IPS-18a (cell line): ENCODE measurements at regions not wholly inside any gene's neighbourhood (a gene's known extent, or its start where the extent isn't known, plus 50 kb on each side); places are given as distances from the start of the nearest gene placed in this dataset.
"Not testable (repeated sequence)": the region's sequence is repeated elsewhere in the genome, so short reads cannot be mapped to it uniquely, and the experiment has no call there.

Experiments
- H3K27ac ChIP-seq: one replicate; pipeline ENCODE4 v1.5.1; 2013; ENCODE audit warnings: low read length
- H3K27me3 ChIP-seq: one replicate; pipeline ENCODE4 v1.6.1; 2013; ENCODE audit warnings: mild to moderate bottlenecking, low read length; ENCODE audit not compliant: control insufficient read depth, insufficient read depth
- H3K36me3 ChIP-seq: one replicate; pipeline ENCODE4 v1.6.1; 2013; ENCODE audit warnings: low read depth, low read length; ENCODE audit not compliant: control insufficient read depth
- H3K4me1 ChIP-seq: one replicate; pipeline ENCODE4 v1.6.1; 2013; ENCODE audit warnings: low read depth, low read length; ENCODE audit not compliant: control insufficient read depth
- H3K4me3 ChIP-seq: one replicate; pipeline ENCODE4 v1.5.1; 2013; ENCODE audit warnings: low read length
- H3K9ac ChIP-seq: one replicate; pipeline ENCODE4 v1.6.1; 2013; ENCODE audit warnings: mild to moderate bottlenecking, low read length, moderate library complexity
- H3K9me3 ChIP-seq: one replicate; pipeline ENCODE4 v1.6.1; 2013; ENCODE audit warnings: low read depth, low read length; ENCODE audit not compliant: control insufficient read depth

- not testable (repeated sequence) for H3K27me3 ChIP-seq, H3K36me3 ChIP-seq, H3K9ac ChIP-seq, H3K4me1 ChIP-seq, H3K27ac ChIP-seq, H3K4me3 ChIP-seq
- peaks cover 14% of the 10 kb centered on the region for H3K9me3 ChIP-seq
Measured at GRCh38 chr13:18869365-18869764, 312.3 kb downstream of the TUBA3C start.

- not testable (repeated sequence) for H3K27ac ChIP-seq, H3K9ac ChIP-seq, H3K4me3 ChIP-seq, H3K4me1 ChIP-seq, H3K36me3 ChIP-seq, H3K27me3 ChIP-seq, H3K9me3 ChIP-seq
Measured at GRCh38 chr13:18837986-18838629, 343.5 kb downstream of the TUBA3C start.

- not testable (repeated sequence) for H3K27me3 ChIP-seq, H3K9ac ChIP-seq, H3K4me1 ChIP-seq, H3K27ac ChIP-seq, H3K4me3 ChIP-seq, H3K9me3 ChIP-seq, H3K36me3 ChIP-seq
Measured at GRCh38 chr13:18837179-18837745, 344.4 kb downstream of the TUBA3C start.

- H3K27ac ChIP-seq, H3K9me3 ChIP-seq, H3K36me3 ChIP-seq, H3K27me3 ChIP-seq, H3K9ac ChIP-seq, H3K4me3 ChIP-seq, H3K4me1 ChIP-seq: not testable (repeated sequence)
Measured at GRCh38 chr13:18836371-18837178, 345.0 kb downstream of the TUBA3C start.

DNA sequence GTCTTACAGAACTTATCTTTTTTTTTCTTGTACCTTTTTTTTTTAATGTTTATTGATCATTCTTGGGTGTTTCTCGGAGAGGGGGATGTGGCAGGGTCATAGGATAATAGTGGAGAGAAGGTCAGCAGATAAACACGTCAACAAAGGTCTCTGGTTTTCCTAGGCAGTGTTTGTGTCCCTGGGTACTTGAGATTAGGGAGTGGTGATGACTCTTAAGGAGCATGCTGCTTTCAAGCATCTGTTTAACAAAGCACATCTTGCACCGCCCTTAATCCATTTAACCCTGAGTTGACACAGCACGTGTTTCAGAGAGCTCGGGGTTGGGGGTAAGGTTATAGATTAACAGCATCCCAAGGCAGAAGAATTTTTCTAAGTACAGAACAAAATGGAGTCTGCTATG lies 345.9 kb downstream of the TUBA3C start:
- H3K9me3 ChIP-seq, H3K9ac ChIP-seq, H3K36me3 ChIP-seq, H3K27ac ChIP-seq, H3K4me3 ChIP-seq, H3K27me3 ChIP-seq, H3K4me1 ChIP-seq: not testable (repeated sequence)

DNA sequence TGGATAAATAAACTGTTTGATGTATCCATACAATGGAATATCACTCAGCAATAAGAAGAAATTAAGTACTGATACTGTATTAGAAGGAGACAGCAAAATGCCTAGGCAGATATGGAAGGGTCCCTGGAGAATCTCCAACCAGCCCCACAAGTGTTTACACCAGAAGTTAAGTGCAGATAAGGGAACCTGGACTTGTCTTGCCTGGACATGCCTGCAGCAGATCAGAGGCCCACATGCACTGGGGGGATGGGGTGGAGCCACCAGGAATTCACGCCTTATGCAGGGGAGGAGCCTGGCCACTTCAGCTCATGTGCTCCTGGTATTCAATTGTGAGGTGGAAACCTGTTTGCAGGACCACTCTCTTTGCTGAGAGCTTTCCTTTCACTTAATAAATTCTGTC lies 356.9 kb downstream of the TUBA3C start:
- H3K4me1 ChIP-seq, H3K27me3 ChIP-seq, H3K9ac ChIP-seq, H3K4me3 ChIP-seq, H3K36me3 ChIP-seq, H3K27ac ChIP-seq: not testable (repeated sequence)
- peaks cover 21% of the 10 kb centered on the region for H3K9me3 ChIP-seq

- not testable (repeated sequence) for H3K4me3 ChIP-seq, H3K9ac ChIP-seq, H3K4me1 ChIP-seq, H3K27ac ChIP-seq, H3K36me3 ChIP-seq, H3K27me3 ChIP-seq
- H3K9me3 ChIP-seq: peaks cover 20% of the 10 kb centered on the region
Measured at GRCh38 chr13:18822655-18823639, 358.7 kb downstream of the TUBA3C start.

DNA sequence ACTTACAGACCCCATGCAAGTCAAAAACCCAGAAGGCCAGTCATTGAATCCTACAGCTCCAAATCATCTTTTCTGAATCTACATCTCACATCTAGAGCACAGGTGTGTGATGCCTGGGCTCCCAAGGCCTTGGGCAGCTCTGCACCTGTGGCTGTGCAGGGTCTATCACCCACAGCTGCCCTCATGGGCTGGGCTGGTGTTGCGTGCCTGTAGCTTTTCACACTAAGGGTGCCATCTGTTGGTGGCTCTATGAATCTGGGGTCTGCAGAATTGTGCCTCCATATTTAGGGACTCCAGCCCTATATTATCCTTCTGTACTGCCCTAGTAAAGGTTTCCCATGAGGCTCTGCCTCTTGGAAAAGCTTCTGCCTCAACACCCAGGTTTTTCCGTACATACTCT lies 407.6 kb downstream of the TUBA3C start:
- H3K4me1 ChIP-seq, H3K27ac ChIP-seq, H3K27me3 ChIP-seq, H3K9ac ChIP-seq, H3K4me3 ChIP-seq, H3K36me3 ChIP-seq: not testable (repeated sequence)
- H3K9me3 ChIP-seq: peaks cover 18% of the 10 kb centered on the region

DNA sequence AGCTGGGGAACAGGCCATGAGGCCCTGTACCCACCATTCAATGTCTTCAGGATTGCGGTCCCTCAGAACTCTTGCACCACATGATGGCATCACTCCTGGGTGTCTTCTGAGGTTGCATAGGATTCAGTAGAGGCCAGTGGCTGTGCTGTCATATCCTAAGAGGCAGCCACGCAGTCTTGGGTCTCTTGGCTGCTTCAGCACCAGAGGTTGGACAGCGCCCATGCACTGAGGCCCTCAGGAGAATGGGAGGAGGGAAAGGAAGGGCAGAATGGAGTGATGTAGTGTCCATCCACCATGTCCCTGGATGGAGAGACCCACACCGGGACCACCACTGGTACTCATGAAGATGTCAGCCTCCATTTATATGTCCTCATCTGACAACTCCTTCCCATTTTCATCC lies 439.9 kb downstream of the TUBA3C start:
- H3K4me3 ChIP-seq, H3K4me1 ChIP-seq, H3K9ac ChIP-seq, H3K27ac ChIP-seq, H3K36me3 ChIP-seq, H3K27me3 ChIP-seq: not testable (repeated sequence)
- peaks cover 32% of the 10 kb centered on the region for H3K9me3 ChIP-seq

DNA sequence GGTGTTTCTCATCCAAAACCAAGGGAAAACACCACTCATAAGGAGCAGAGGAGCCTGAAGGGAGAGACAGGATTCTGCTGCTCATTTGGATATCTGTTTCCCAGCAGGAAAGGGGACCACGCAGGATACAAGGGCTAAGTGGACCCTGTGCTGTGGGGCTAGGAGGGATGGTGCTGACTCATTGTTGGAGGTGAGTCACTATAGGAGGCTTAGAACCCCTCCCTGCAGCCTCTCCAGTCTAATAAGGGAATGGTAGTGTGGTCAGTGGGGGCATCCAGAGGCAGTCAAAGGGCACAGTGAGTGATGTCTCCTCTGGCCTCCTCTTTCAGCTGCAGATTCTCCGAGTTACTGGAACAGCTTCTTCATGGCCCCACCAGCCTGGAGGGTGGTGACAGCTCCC lies 442.3 kb downstream of the TUBA3C start:
- Histone ChIP-seq H3K9me3 (peaks cover 30% of the 10 kb centered on the region), H3K4me1 (no peaks in the 10 kb centered on the region), H3K27ac (no peak overlapping the region), H3K4me3 (no peak overlapping the region), H3K36me3 (no peaks in the 10 kb centered on the region), H3K27me3 (no peaks in the 10 kb centered on the region), H3K9ac (no peak overlapping the region)

DNA sequence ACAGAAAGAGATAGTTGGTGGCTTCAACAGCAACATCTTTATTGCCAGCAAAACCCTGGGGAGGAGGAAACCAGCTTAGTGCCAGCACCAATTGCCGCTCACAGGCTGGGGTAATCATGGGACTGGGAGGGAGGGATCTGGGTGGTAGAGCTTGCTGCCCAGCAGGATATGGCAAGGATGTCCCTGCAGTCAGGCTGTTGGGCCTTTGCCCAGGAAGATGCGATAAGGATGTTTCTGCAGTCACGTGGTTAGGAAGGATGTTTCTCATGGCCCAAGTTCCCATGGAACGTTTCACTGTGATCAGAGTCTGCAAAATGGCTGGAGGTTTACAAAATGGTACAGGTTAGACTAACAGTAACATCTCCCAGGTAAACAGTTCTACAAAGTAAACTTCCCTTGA lies 443.5 kb downstream of the TUBA3C start:
- H3K36me3 ChIP-seq, H3K27me3 ChIP-seq, H3K4me1 ChIP-seq, H3K4me3 ChIP-seq, H3K27ac ChIP-seq, H3K9ac ChIP-seq: not testable (repeated sequence)
- peaks cover 25% of the 10 kb centered on the region for H3K9me3 ChIP-seq
